IMR-90 (cell line): ENCODE measurements at regions not wholly inside any gene's neighbourhood (a gene's known extent, or its start where the extent isn't known, plus 50 kb on each side); places are given as distances from the start of the nearest gene placed in this dataset.

Experiments used
- FOS ChIP-seq: fragments of 150-350 bp; IDR thresholded peaks from 2 replicates; pipeline ENCODE4 v1.6.1; 2016; ENCODE audit warnings: low read depth, low read length
- MAFK ChIP-seq: IDR thresholded peaks from 2 replicates; pipeline ENCODE4 v1.6.1; 2012; ENCODE audit warnings: low read depth, low read length, improper control_type of control experiment
- MXI1 ChIP-seq: IDR thresholded peaks from 2 replicates; pipeline ENCODE4 v1.6.1; 2012; ENCODE audit warnings: low read depth, mild to moderate bottlenecking, low read length, moderate library complexity, borderline replicate concordance
- POLR2A ChIP-seq: IDR thresholded peaks from 2 replicates; pipeline ENCODE4 v1.6.1; 2012; ENCODE audit warnings: mild to moderate bottlenecking, low read depth, low read length
- RFX5 ChIP-seq: IDR thresholded peaks from 2 replicates; pipeline ENCODE4 v1.8.0; 2012; ENCODE audit warnings: low read depth, mild to moderate bottlenecking, low read length, moderate library complexity
- SMC3 ChIP-seq: fragments of 150-350 bp; IDR thresholded peaks from 2 replicates; pipeline ENCODE4 v1.6.1; 2016; ENCODE audit warnings: low read depth, mild to moderate bottlenecking, antibody characterized with exemption, low read length, moderate library complexity
- TF ChIP-seq, protein P1 (sequence below): conservative IDR thresholded peaks from 2 replicates; pipeline ENCODE4 v1.5.1; 2012; ENCODE audit warnings: mild to moderate bottlenecking, low read depth, low read length, improper control_type of control experiment

DNA sequence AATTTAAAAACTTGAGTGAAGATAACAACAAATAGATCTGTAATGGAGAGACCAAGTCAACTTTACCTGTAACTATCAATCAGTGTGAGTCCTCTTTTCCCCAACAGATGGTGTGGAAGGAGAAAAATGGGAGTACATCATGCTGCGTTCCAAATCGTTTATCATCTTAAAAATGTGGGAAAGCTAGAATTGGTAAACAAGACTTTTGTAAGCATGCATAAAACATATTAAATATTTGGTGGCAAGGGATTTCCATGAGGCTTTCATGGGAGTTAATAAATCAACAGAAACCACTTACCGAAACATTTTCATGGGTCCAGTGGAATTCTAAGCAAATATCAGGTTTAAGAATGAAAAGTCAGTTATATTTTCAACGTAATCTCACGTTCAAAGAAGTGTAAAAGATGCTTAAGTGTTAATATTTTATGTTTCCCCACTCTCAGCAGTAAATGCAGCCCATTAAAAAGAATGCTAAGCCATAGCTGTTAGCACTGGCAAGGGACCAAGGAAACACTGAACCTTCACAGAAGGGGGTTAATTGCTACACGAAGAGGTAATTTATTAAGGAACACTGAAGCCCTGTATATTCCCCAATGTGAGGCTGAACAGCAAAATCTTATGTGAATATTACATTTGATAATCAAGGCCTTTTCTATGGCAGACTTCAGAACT is 117.0 kb downstream of the ZC3H11B start:
- TF ChIP-seq FOS (no peak), SMC3 (no peak), MAFK (no peak), MXI1 (no peak), POLR2A (no peak), RFX5 (no peak)
- TF ChIP-seq, protein P1, sequence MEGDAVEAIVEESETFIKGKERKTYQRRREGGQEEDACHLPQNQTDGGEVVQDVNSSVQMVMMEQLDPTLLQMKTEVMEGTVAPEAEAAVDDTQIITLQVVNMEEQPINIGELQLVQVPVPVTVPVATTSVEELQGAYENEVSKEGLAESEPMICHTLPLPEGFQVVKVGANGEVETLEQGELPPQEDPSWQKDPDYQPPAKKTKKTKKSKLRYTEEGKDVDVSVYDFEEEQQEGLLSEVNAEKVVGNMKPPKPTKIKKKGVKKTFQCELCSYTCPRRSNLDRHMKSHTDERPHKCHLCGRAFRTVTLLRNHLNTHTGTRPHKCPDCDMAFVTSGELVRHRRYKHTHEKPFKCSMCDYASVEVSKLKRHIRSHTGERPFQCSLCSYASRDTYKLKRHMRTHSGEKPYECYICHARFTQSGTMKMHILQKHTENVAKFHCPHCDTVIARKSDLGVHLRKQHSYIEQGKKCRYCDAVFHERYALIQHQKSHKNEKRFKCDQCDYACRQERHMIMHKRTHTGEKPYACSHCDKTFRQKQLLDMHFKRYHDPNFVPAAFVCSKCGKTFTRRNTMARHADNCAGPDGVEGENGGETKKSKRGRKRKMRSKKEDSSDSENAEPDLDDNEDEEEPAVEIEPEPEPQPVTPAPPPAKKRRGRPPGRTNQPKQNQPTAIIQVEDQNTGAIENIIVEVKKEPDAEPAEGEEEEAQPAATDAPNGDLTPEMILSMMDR, result no peak
